Right atrium auricular region (tissue), 2 donors: ENCODE measurements at regions not wholly inside any gene's neighbourhood (a gene's known extent, or its start where the extent isn't known, plus 50 kb on each side); places are given as distances from the start of the nearest gene placed in this dataset.

ENCODE experiments used
- DNase-seq: peaks from one replicate; pipeline ENCODE4 v3.0.0-alpha.2; 2019; ENCODE audit warnings: low spot score
- H3K27ac ChIP-seq, 2 donors: fragments of 200-600 bp; sonication (generic); 1 replicate in 1 of 2; 2 replicates in 1 of 2; pipeline ENCODE4 v1.5.1; 2016 to 2019
- H3K27me3 ChIP-seq, 2 donors: fragments of 200-600 bp; sonication (generic); one replicate each; pipeline versions ENCODE4 v1.5.1 to v1.6.0; 2017 to 2019
- H3K36me3 ChIP-seq: fragments of 200-600 bp; sonication (generic); one replicate; pipeline ENCODE4 v1.5.1; 2016
- H3K4me1 ChIP-seq, 2 donors: fragments of 200-600 bp; sonication (generic); one replicate each; pipeline versions ENCODE4 v1.5.1 to v1.6.0; 2017 to 2019
- H3K4me3 ChIP-seq, 2 donors: fragments of 200-600 bp; sonication (generic); 1 replicate in 1 of 2; 2 replicates in 1 of 2; pipeline ENCODE4 v1.5.1; 2017 to 2019; ENCODE audit warnings: mild to moderate bottlenecking in 1 of 2, moderate library complexity in 1 of 2
- H3K9me3 ChIP-seq, 2 donors: fragments of 200-600 bp; sonication (generic); one replicate each; pipeline ENCODE4 v1.5.1; 2019
- CTCF ChIP-seq, 2 donors: fragments of 200-600 bp; sonication (generic); IDR thresholded peaks; one replicate each; pipeline ENCODE4 v1.5.1; 2019; ENCODE audit warnings: antibody characterized with exemption in 2 of 2

GRCh38 chr10:3530783-3531645, 254.0 kb downstream of the KLF6 start:
- H3K4me3 ChIP-seq = no peak overlapping the region
- DNase-seq = no peak
- H3K27ac ChIP-seq = no peak overlapping the region
- no peaks in the 10 kb centered on the region for H3K36me3 ChIP-seq
- no peak for TF ChIP-seq CTCF (IDR thresholded peaks at IDR 0.05)
- H3K27me3 ChIP-seq = no peaks in the 10 kb centered on the region
- peaks cover 0 to 33% of the 10 kb centered on the region in 2 donors for H3K4me1 ChIP-seq
- H3K9me3 ChIP-seq = peaks cover 0 to 6% of the 10 kb centered on the region in 2 donors

GRCh38 chr10:3530346-3530745, 254.7 kb downstream of the KLF6 start:
- no peak overlapping the region for H3K4me3 ChIP-seq
- no peaks in the 10 kb centered on the region for H3K27me3 ChIP-seq
- DNase-seq = no peak
- H3K4me1 ChIP-seq = peaks cover 0 to 34% of the 10 kb centered on the region in 2 donors
- H3K9me3 ChIP-seq = peaks cover 0 to 6% of the 10 kb centered on the region in 2 donors
- no peaks in the 10 kb centered on the region for H3K36me3 ChIP-seq
- TF ChIP-seq CTCF (IDR thresholded peaks at IDR 0.05) = no peak
- no peak overlapping the region for H3K27ac ChIP-seq

DNA sequence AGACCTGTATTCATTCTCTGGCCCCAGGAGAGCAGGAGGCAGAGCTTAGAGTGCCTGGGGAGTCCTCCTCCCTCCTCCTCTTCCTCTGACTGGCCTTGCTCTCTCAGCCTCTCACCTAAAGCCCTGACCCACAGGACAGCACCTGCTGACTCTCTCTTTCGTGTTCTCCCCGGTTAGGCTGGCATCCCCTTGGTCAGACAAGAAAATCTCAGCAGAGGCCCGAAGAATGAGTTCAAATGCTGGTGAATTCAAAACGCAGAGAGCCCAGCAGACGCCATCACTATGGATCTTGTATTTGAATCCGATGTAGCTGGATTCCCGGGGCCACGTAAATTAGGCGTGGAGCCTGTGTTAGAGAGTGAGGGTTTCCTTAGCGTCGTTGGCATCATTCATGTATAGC, 255.3 kb downstream of the KLF6 start:
- H3K27me3 ChIP-seq = no peaks in the 10 kb centered on the region
- H3K9me3 ChIP-seq = peaks cover 0 to 6% of the 10 kb centered on the region in 2 donors
- H3K4me3 ChIP-seq = no peak overlapping the region
- no peak overlapping the region for H3K27ac ChIP-seq
- TF ChIP-seq CTCF (IDR thresholded peaks at IDR 0.05) = no peak
- peaks cover 0 to 34% of the 10 kb centered on the region in 2 donors for H3K4me1 ChIP-seq
- no peak for DNase-seq
- no peaks in the 10 kb centered on the region for H3K36me3 ChIP-seq

DNA sequence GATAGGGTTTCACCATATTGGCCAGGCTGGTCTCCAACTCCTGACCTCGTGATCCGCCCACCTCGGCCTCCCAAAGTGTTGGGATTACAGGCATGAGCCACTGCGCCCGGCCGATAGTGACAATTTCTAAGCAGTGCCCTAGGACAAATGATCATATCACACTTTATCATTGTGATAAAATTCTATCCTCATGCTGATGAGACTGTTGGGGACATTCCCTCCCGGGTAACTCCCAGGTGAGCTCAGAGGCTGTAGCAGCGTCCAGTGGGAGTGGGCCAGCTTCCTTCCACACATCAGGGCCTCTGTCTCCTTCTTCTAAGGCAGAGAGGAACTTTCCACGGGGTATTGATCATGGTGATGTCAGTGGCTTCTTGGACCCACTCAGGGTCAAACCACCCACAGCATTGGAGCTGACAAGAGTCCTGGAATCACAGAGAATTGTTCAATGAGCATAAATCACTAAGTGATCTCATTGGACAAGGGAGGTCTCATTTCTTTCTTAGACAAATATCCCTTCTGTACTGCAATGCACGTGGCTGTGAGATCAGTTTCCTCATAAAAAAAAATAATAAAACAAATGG, 256.1 kb downstream of the KLF6 start:
- Histone ChIP-seq H3K4me1 (peaks cover 0 to 34% of the 10 kb centered on the region in 2 donors), H3K36me3 (no peaks in the 10 kb centered on the region), H3K9me3 (peaks cover 0 to 6% of the 10 kb centered on the region in 2 donors), H3K27ac (peak overlapping the region; percentile 11 to 46), H3K4me3 (no peak overlapping the region), H3K27me3 (no peaks in the 10 kb centered on the region)
- no peak for TF ChIP-seq CTCF (IDR thresholded peaks at IDR 0.05)
- no peak for DNase-seq

DNA sequence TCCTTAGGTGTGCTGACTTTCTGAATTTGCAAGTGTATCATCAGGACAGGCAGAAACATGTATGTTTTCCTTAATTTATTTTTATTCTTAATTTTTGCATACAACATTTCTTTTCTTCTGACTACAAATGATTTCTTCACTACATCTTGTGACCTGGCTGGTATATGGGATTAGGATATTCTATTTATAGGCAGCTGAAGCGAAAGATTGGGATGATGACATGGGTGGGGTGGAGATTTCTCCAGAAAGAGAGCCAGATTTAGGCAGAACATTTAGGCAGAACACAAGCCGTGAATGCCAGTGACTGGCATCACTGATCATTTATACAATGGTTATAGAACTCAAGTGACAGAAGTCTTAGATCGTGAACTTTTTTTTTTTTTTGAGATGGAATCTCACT, 256.7 kb downstream of the KLF6 start:
- Histone ChIP-seq H3K27ac (peak overlapping the region; percentile 46 to 63), H3K27me3 (no peaks in the 10 kb centered on the region), H3K9me3 (peaks cover 0 to 6% of the 10 kb centered on the region in 2 donors), H3K4me3 (no peak overlapping the region), H3K36me3 (no peaks in the 10 kb centered on the region), H3K4me1 (peaks cover 0 to 34% of the 10 kb centered on the region in 2 donors)
- no peak for TF ChIP-seq CTCF (IDR thresholded peaks at IDR 0.05)
- DNase-seq = no peak
